GM21825 (cell line): ENCODE measurements at regions not wholly inside any gene's neighbourhood (a gene's known extent, or its start where the extent isn't known, plus 50 kb on each side); places are given as distances from the start of the nearest gene placed in this dataset.

Experiments used
- ATAC-seq: cut with Tn5 transposase; IDR thresholded peaks from one replicate; pipeline ENCODE4 v1.9.1; 2021; ENCODE audit warnings: mild to moderate bottlenecking, moderate library complexity; ENCODE audit not compliant: unreplicated experiment

GRCh38 chr3:87045473-87045872 is 54.5 kb upstream of the VGLL3 start:
- ATAC-seq: no peak

- ATAC-seq: no peak
Measured at GRCh38 chr3:87044846-87045245, 53.9 kb upstream of the VGLL3 start.

- no peak for ATAC-seq
Measured at GRCh38 chr3:87044409-87044808, 53.5 kb upstream of the VGLL3 start.

- no peak for ATAC-seq
Measured at GRCh38 chr3:87041191-87041590, 50.2 kb upstream of the VGLL3 start.
